Upper lobe of left lung (tissue), 4 donors: ENCODE measurements at regions not wholly inside any gene's neighbourhood (a gene's known extent, or its start where the extent isn't known, plus 50 kb on each side); places are given as distances from the start of the nearest gene placed in this dataset.

Experiments used
- CTCF ChIP-seq, 6 experiments: fragments of 450-650 bp in 4 of 6; fragments of 200-600 bp in 2 of 6; sonication (generic) in 2 of 6; IDR thresholded peaks; one replicate each; pipeline ENCODE4 v1.5.1; 2016 to 2019; ENCODE audit warnings: antibody characterized with exemption in 6 of 6
- EP300 ChIP-seq, 4 donors: sonication (generic); formaldehyde crosslinking; IDR thresholded peaks; one replicate each; pipeline ENCODE4 v1.5.1; 2017; ENCODE audit warnings: antibody characterized with exemption in 4 of 4, control low read depth in 2 of 4
- POLR2A ChIP-seq, 4 donors: fragments of 450-650 bp; IDR thresholded peaks; one replicate each; pipeline ENCODE4 v1.5.1; 2016 to 2017; ENCODE audit warnings: antibody characterized with exemption in 4 of 4, mild to moderate bottlenecking in 2 of 4

- TF ChIP-seq POLR2A (IDR thresholded peaks at IDR 0.05) = no peak
- TF ChIP-seq CTCF (IDR thresholded peaks at IDR 0.05) = no peak
- no peak for TF ChIP-seq EP300 (IDR thresholded peaks at IDR 0.05)
Observed at GRCh38 chr1:94593611-94594010, 52.1 kb upstream of the F3 start.
